ENCODE measurements at regions not wholly inside any gene's neighbourhood (a gene's known extent, or its start where the extent isn't known, plus 50 kb on each side); places are given as distances from the start of the nearest gene placed in this dataset.

DNA sequence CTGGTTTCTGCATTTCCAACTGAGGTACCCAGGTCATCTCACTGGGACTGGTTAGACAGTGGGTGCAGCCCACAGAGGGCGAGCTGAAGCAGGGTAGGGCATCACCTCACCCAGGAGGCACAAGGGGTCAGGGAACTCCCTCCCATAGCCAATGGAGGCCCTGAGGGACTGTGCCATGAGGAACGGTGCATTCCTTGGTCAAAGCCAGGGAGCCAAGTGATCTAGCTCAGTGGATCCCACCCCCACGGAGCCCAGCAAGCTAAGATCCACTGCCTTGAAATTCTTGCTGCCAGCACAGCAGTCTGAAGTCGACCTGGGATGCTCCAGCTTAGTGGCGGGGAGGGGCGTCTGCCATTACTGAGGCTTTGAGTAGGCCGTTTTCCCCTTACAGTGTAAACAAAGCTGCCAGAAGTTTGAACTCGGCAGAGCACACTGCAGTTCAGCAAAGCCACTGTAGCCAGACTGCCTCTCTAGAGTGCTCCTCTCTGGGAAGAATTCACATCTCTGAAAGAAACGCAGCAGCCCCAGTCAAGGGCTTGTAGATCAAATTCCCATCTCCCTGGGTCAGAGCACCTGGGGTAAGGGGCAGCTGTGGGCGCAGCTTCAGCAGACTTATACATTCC, 1386.6 kb upstream of the PCDH9 start:
- DNase-seq: no peak
- ChIA-PET CTCF (no interaction called here), POLR2A (no interaction called here)
- H3K4me1 Mint-ChIP-seq: no peaks in the 10 kb centered on the region
- H3K9me3 Mint-ChIP-seq: peaks cover 3% of the 10 kb centered on the region
- intact Hi-C loops (cut with micrococcal nuclease): no loop called here
- no peaks in the 10 kb centered on the region for H3K27me3 Mint-ChIP-seq
- TF ChIP-seq, protein P1, sequence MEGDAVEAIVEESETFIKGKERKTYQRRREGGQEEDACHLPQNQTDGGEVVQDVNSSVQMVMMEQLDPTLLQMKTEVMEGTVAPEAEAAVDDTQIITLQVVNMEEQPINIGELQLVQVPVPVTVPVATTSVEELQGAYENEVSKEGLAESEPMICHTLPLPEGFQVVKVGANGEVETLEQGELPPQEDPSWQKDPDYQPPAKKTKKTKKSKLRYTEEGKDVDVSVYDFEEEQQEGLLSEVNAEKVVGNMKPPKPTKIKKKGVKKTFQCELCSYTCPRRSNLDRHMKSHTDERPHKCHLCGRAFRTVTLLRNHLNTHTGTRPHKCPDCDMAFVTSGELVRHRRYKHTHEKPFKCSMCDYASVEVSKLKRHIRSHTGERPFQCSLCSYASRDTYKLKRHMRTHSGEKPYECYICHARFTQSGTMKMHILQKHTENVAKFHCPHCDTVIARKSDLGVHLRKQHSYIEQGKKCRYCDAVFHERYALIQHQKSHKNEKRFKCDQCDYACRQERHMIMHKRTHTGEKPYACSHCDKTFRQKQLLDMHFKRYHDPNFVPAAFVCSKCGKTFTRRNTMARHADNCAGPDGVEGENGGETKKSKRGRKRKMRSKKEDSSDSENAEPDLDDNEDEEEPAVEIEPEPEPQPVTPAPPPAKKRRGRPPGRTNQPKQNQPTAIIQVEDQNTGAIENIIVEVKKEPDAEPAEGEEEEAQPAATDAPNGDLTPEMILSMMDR (IDR thresholded peaks at IDR 0.05): no peak
- no peak overlapping the region for H3K27ac Mint-ChIP-seq
- ATAC-seq (ENCODE audit: low read depth): no peak
- H3K36me3 Mint-ChIP-seq (ENCODE audit: low read depth): no peaks in the 10 kb centered on the region
- no peak overlapping the region for H3K4me3 Mint-ChIP-seq

DNA sequence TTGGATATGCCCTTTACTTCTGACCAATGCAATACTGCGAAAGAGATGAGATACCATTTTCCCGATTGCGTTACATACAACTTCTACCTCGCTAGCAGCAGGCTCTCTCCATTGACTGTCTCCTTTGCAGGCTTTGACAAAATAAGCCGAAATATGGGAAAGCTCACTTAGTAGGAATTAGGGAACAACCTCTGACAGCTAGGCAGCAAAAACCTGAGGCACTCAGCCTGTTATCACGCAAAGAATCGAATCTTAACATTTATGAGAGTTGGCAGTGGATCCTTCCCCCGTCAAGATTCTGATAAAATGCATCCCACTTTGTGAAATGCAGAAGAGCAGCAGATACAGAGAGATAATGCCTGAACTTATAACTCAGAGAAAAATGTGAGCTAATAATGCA, 1379.5 kb upstream of the PCDH9 start:
- no peaks in the 10 kb centered on the region for H3K27me3 Mint-ChIP-seq
- CTCF ChIA-PET: no interaction called here
- no peaks in the 10 kb centered on the region for H3K4me1 Mint-ChIP-seq
- H3K4me3 Mint-ChIP-seq: no peak overlapping the region
- intact Hi-C loops (cut with micrococcal nuclease): no loop called here
- ATAC-seq (ENCODE audit: low read depth): no peak
- POLR2A ChIA-PET: no interaction called here
- H3K27ac Mint-ChIP-seq: no peak overlapping the region
- TF ChIP-seq, protein P1 (IDR thresholded peaks at IDR 0.05): no peak
- DNase-seq: no peak
- no peaks in the 10 kb centered on the region for H3K9me3 Mint-ChIP-seq
- H3K36me3 Mint-ChIP-seq (ENCODE audit: low read depth): no peaks in the 10 kb centered on the region

DNA sequence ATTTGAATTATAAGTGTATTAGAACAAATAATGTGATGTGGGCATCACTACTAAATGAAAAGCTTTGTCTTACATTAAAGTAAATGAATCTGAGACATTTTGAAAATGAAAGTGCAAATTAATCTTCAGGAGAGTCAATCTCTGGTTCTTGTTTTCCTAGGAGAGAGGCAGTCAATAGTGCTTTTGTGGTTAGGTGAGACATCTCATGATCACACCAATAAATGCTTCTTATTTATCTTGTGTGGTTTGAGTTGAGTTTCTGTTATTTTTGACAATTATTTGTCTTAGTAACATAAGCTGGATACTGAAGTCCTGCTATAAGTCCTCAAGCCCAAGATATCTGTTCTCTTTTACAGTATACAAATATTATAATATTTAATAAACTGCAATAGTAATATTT, 1378.0 kb upstream of the PCDH9 start:
- no peaks in the 10 kb centered on the region for H3K27me3 Mint-ChIP-seq
- TF ChIP-seq, protein P1 (IDR thresholded peaks at IDR 0.05): no peak
- POLR2A ChIA-PET: no interaction called here
- CTCF ChIA-PET: no interaction called here
- H3K4me1 Mint-ChIP-seq: no peaks in the 10 kb centered on the region
- no peaks in the 10 kb centered on the region for H3K36me3 Mint-ChIP-seq (ENCODE audit: low read depth)
- no peak overlapping the region for H3K4me3 Mint-ChIP-seq
- intact Hi-C loops (cut with micrococcal nuclease): no loop called here
- H3K9me3 Mint-ChIP-seq: no peaks in the 10 kb centered on the region
- ATAC-seq (ENCODE audit: low read depth) (no peak), DNase-seq (no peak)
- no peak overlapping the region for H3K27ac Mint-ChIP-seq

DNA sequence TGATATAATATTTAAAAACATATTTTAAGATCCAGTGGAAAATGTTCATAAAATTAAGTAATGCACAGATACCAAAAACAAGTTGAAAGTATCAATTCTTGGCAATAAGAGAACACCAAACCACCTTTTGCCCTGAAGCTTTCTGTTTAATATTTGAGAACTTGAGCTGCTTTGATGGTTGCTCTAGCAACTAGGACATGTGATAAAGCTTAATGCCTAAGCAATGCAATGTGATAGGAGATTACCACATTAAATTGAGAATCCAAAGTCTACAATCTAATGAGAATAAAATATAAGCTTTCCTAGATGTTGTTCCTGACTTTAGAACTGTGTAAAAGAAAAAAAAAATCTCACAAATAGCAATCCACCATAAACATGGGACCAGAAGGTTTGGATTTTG, 1367.5 kb upstream of the PCDH9 start:
- ChIA-PET CTCF (no interaction called here), POLR2A (no interaction called here)
- Mint-ChIP-seq H3K9me3 (peaks cover 2% of the 10 kb centered on the region), H3K4me3 (no peak overlapping the region), H3K27me3 (no peaks in the 10 kb centered on the region), H3K27ac (no peak overlapping the region), H3K4me1 (peaks cover 6% of the 10 kb centered on the region), H3K36me3 (ENCODE audit: low read depth) (no peaks in the 10 kb centered on the region)
- DNase-seq: no peak
- intact Hi-C loops (cut with micrococcal nuclease): no loop called here
- ATAC-seq (ENCODE audit: low read depth): no peak
- TF ChIP-seq, protein P1 (IDR thresholded peaks at IDR 0.05): no peak

DNA sequence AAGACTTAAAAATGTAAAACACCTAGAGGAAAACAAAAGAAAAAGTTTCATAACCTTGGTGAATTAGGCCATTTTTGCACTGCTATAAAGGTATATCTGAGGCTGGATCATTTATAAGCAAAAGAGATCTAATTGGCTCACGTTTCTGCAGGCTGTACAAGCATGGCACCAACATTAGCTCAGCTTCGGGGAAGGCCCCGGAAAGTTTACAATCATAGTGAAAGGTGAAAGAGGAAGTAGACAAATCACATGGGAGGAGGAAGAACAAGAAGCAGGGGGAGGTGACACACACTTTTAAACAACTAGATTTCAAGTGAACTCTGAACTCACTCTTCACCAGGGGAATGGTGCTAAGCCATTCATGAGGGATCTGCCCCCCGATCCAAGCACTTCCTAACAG, 1358.5 kb upstream of the PCDH9 start:
- peak overlapping the region; percentile 41 for H3K27ac Mint-ChIP-seq
- intact Hi-C loops (cut with micrococcal nuclease): no loop called here
- H3K4me3 Mint-ChIP-seq: peak overlapping the region; percentile 40
- TF ChIP-seq, protein P1 (IDR thresholded peaks at IDR 0.05): no peak
- ChIA-PET POLR2A (no interaction called here), CTCF (no interaction called here)
- DNase-seq (no peak), ATAC-seq (ENCODE audit: low read depth) (peak; percentile 94)
- no peaks in the 10 kb centered on the region for H3K9me3 Mint-ChIP-seq
- no peaks in the 10 kb centered on the region for H3K36me3 Mint-ChIP-seq (ENCODE audit: low read depth)
- peaks cover 10% of the 10 kb centered on the region for H3K4me1 Mint-ChIP-seq
- no peaks in the 10 kb centered on the region for H3K27me3 Mint-ChIP-seq

All from activated B cell treated with CpG ODN at 0.5 μM for 24 hours (primary cell).